Progenitor cell of endocrine pancreas (in vitro differentiated cells): ENCODE measurements at regions not wholly inside any gene's neighbourhood (a gene's known extent, or its start where the extent isn't known, plus 50 kb on each side); places are given as distances from the start of the nearest gene placed in this dataset.
A peak's percentile ranks its signal among the peaks of the same experiment; 100 is the strongest.

ENCODE experiments used
- DNase-seq: peaks from one replicate; pipeline ENCODE4 v3.0.0; 2021; ENCODE audit warnings: low spot score; ENCODE audit not compliant: unreplicated experiment
- H3K27ac Mint-ChIP-seq: 2 replicates; pipeline ENCODE4 v1.8.0; 2021; ENCODE audit warnings: mild to moderate bottlenecking, moderate library complexity, mixed read lengths
- H3K27me3 Mint-ChIP-seq: 2 replicates; pipeline ENCODE4 v1.8.0; 2021; ENCODE audit warnings: mixed read lengths
- H3K36me3 Mint-ChIP-seq: 2 replicates; pipeline ENCODE4 v1.8.0; 2022; ENCODE audit warnings: mixed read lengths; ENCODE audit not compliant: insufficient read depth
- H3K4me1 Mint-ChIP-seq: 2 replicates; pipeline ENCODE4 v1.8.0; 2021; ENCODE audit warnings: low read depth, mixed read lengths
- H3K4me3 Mint-ChIP-seq: 2 replicates; pipeline ENCODE4 v1.8.0; 2021; ENCODE audit warnings: low read depth, mild to moderate bottlenecking, moderate library complexity, mixed read lengths
- H3K9me3 Mint-ChIP-seq: 2 replicates; pipeline ENCODE4 v1.8.0; 2021; ENCODE audit warnings: low read depth, mixed read lengths
- CTCF ChIP-seq: fragments of 200-600 bp; sonication (generic); IDR thresholded peaks from one replicate; pipeline ENCODE4 v1.5.0; 2021; ENCODE audit warnings: antibody characterized with exemption, mild to moderate bottlenecking; ENCODE audit not compliant: unreplicated experiment

GRCh38 chr6:95318137-95318536 lies 259.2 kb upstream of the MANEA start:
- Mint-ChIP-seq H3K4me1 (no peaks in the 10 kb centered on the region), H3K4me3 (no peak overlapping the region), H3K36me3 (no peaks in the 10 kb centered on the region), H3K27me3 (no peaks in the 10 kb centered on the region), H3K9me3 (no peaks in the 10 kb centered on the region), H3K27ac (no peak overlapping the region)
- no peak for DNase-seq
- TF ChIP-seq CTCF = no peak

GRCh38 chr6:95321126-95321525 lies 256.2 kb upstream of the MANEA start:
- Mint-ChIP-seq H3K27ac (no peak overlapping the region), H3K36me3 (no peaks in the 10 kb centered on the region), H3K4me3 (no peak overlapping the region), H3K4me1 (no peaks in the 10 kb centered on the region), H3K27me3 (no peaks in the 10 kb centered on the region), H3K9me3 (no peaks in the 10 kb centered on the region)
- TF ChIP-seq CTCF = no peak
- no peak for DNase-seq

GRCh38 chr6:95325916-95326315 lies 251.4 kb upstream of the MANEA start:
- DNase-seq = no peak
- Mint-ChIP-seq H3K4me1 (no peaks in the 10 kb centered on the region), H3K27me3 (no peaks in the 10 kb centered on the region), H3K27ac (no peak overlapping the region), H3K36me3 (no peaks in the 10 kb centered on the region), H3K9me3 (no peaks in the 10 kb centered on the region), H3K4me3 (no peak overlapping the region)
- TF ChIP-seq CTCF = no peak

GRCh38 chr6:95328231-95328630 lies 249.1 kb upstream of the MANEA start:
- no peaks in the 10 kb centered on the region for H3K4me1 Mint-ChIP-seq
- DNase-seq = no peak
- no peaks in the 10 kb centered on the region for H3K27me3 Mint-ChIP-seq
- H3K27ac Mint-ChIP-seq = no peak overlapping the region
- TF ChIP-seq CTCF = no peak
- H3K4me3 Mint-ChIP-seq = no peak overlapping the region
- H3K9me3 Mint-ChIP-seq = no peaks in the 10 kb centered on the region
- H3K36me3 Mint-ChIP-seq = no peaks in the 10 kb centered on the region

GRCh38 chr6:95352064-95352795 lies 225.1 kb upstream of the MANEA start:
- H3K9me3 Mint-ChIP-seq = no peaks in the 10 kb centered on the region
- H3K4me3 Mint-ChIP-seq = no peak overlapping the region
- peak; percentile 12 for TF ChIP-seq CTCF
- no peak for DNase-seq
- no peak overlapping the region for H3K27ac Mint-ChIP-seq
- no peaks in the 10 kb centered on the region for H3K27me3 Mint-ChIP-seq
- H3K36me3 Mint-ChIP-seq = no peaks in the 10 kb centered on the region
- H3K4me1 Mint-ChIP-seq = peaks cover 5% of the 10 kb centered on the region
